ENCODE measurements at regions not wholly inside any gene's neighbourhood (a gene's known extent, or its start where the extent isn't known, plus 50 kb on each side); places are given as distances from the start of the nearest gene placed in this dataset.

- ATAC-seq (no peak), DNase-seq (ENCODE audit: extremely low read depth in 1 of 4, low spot score in 3 of 4) (no peak), FAIRE-seq (no peak)
- Histone ChIP-seq H3K4me2 (ENCODE audit: insufficient read depth, low read length) (no peak overlapping the region), H3K27ac (ENCODE audit: extremely low read depth, low read depth, low read length) (no peak overlapping the region), H4K20me1 (replicated peaks; ENCODE audit: control insufficient read depth, insufficient read depth, low read length) (no peaks in the 10 kb centered on the region), H3K27me3 (ENCODE audit: control insufficient read depth in 2 of 2, insufficient read depth in 2 of 2, low read length in 2 of 2) (no peaks in the 10 kb centered on the region), H2AFZ (ENCODE audit: low read depth, low read length) (no peak overlapping the region), H3K9me1 (ENCODE audit: control insufficient read depth, insufficient read depth, low read length) (no peaks in the 10 kb centered on the region), H3K9ac (ENCODE audit: insufficient read depth in 1 of 2, low read depth in 2 of 2, low read length in 2 of 2) (no peak overlapping the region), H3K79me2 (ENCODE audit: control insufficient read depth, insufficient read depth, low read length) (no peaks in the 10 kb centered on the region), H3K4me1 (replicated peaks in 1 of 2; ENCODE audit: control insufficient read depth in 2 of 2, insufficient read depth in 2 of 2, low read length in 2 of 2) (no peaks in the 10 kb centered on the region), H3K36me3 (ENCODE audit: control insufficient read depth, insufficient read depth, low read length) (no peaks in the 10 kb centered on the region), H3K9me3 (replicated peaks; ENCODE audit: control insufficient read depth, insufficient read depth, low read depth, low read length) (no peaks in the 10 kb centered on the region), H3K4me3 (no peak overlapping the region)
- in situ Hi-C loops (cut with MboI) (no loop called here), intact Hi-C loops (cut with micrococcal nuclease) (no loop called here)
- POLR2A ChIA-PET, result no interaction called here
- no TSS peak for BruUV-seq (replicated peaks)
- TF ChIP-seq GTF2A2 (tag; IDR thresholded peaks at IDR 0.05) (no peak), KLF10 (CRISPR knock-in tag; IDR thresholded peaks at IDR 0.05) (no peak), MYBL2 (IDR thresholded peaks at IDR 0.05; ENCODE audit: low read depth) (no peak), MYBL2 (CRISPR knock-in tag; IDR thresholded peaks at IDR 0.05; ENCODE audit: borderline replicate concordance) (no peak), SIRT6 (IDR thresholded peaks at IDR 0.05; ENCODE audit: low read depth, low read length) (no peak), L3MBTL2 (IDR thresholded peaks at IDR 0.05) (no peak), ERF (CRISPR knock-in tag; IDR thresholded peaks at IDR 0.05) (no peak), SETDB1 (IDR thresholded peaks at IDR 0.05; ENCODE audit: low read length) (no peak), ZC3H8 (IDR thresholded peaks at IDR 0.05) (no peak), ZNF444 (CRISPR knock-in tag; IDR thresholded peaks at IDR 0.05) (no peak), TAF9B (IDR thresholded peaks at IDR 0.05; ENCODE audit: partially characterized antibody) (no peak)
- TF ChIP-seq, protein P1, sequence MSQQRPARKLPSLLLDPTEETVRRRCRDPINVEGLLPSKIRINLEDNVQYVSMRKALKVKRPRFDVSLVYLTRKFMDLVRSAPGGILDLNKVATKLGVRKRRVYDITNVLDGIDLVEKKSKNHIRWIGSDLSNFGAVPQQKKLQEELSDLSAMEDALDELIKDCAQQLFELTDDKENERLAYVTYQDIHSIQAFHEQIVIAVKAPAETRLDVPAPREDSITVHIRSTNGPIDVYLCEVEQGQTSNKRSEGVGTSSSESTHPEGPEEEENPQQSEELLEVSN (IDR thresholded peaks at IDR 0.05; ENCODE audit: borderline replicate concordance in 1 of 2, extremely low read depth in 1 of 2, insufficient read depth in 1 of 2, insufficient read length in 1 of 2, low read depth in 1 of 2, low read length in 1 of 2, poor library complexity in 1 of 2, severe bottlenecking in 1 of 2), result no peak
- TF ChIP-seq, protein P2, sequence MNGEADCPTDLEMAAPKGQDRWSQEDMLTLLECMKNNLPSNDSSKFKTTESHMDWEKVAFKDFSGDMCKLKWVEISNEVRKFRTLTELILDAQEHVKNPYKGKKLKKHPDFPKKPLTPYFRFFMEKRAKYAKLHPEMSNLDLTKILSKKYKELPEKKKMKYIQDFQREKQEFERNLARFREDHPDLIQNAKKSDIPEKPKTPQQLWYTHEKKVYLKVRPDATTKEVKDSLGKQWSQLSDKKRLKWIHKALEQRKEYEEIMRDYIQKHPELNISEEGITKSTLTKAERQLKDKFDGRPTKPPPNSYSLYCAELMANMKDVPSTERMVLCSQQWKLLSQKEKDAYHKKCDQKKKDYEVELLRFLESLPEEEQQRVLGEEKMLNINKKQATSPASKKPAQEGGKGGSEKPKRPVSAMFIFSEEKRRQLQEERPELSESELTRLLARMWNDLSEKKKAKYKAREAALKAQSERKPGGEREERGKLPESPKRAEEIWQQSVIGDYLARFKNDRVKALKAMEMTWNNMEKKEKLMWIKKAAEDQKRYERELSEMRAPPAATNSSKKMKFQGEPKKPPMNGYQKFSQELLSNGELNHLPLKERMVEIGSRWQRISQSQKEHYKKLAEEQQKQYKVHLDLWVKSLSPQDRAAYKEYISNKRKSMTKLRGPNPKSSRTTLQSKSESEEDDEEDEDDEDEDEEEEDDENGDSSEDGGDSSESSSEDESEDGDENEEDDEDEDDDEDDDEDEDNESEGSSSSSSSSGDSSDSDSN (IDR thresholded peaks at IDR 0.05; ENCODE audit: borderline replicate concordance in 1 of 2, low read depth in 2 of 2, low read length in 2 of 2), result no peak
- TF ChIP-seq, protein P3, sequence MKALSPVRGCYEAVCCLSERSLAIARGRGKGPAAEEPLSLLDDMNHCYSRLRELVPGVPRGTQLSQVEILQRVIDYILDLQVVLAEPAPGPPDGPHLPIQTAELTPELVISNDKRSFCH (CRISPR knock-in tag; IDR thresholded peaks at IDR 0.05), result no peak
- TF ChIP-seq, protein P3 (tag; IDR thresholded peaks at IDR 0.05), result no peak
- WGBS (ENCODE audit: insufficient coverage, low coverage, missing lambda C conversion rate), result 5% methylated on average over 2 of the region's 2 CpGs
- CTCF ChIA-PET (ENCODE audit: low intra/inter-chr PET ratio), result no interaction called here
These were observed 1246.4 kb downstream of the SLC16A7 start for GRCh38 chr12:60842181-60842580.

Measured in K562 (cell line).